H9 (cell line): ENCODE measurements at regions not wholly inside any gene's neighbourhood (a gene's known extent, or its start where the extent isn't known, plus 50 kb on each side); places are given as distances from the start of the nearest gene placed in this dataset.

Experiments
- DNase-seq: peaks from one replicate; pipeline ENCODE4 v3.0.0-alpha.2; 2017
- H2AFZ ChIP-seq: one replicate; pipeline ENCODE4 v1.6.1; 2013; ENCODE audit warnings: mild to moderate bottlenecking, low read length, control low read depth, moderate library complexity
- H2AK5ac ChIP-seq: 2 replicates; pipeline ENCODE4 v1.6.1; 2013; ENCODE audit warnings: low read length, control low read depth, mixed read lengths; ENCODE audit not compliant: insufficient read length
- H2BK120ac ChIP-seq: one replicate; pipeline ENCODE4 v1.6.1; 2013; ENCODE audit warnings: low read depth, mild to moderate bottlenecking, low read length, control low read depth, inconsistent platforms; ENCODE audit not compliant: poor library complexity, severe bottlenecking
- H2BK12ac ChIP-seq: 2 replicates; pipeline ENCODE4 v1.6.1; 2013; ENCODE audit warnings: low read length, control low read depth, mixed read lengths, low read depth; ENCODE audit not compliant: insufficient read length
- H2BK15ac ChIP-seq: 2 replicates; pipeline ENCODE4 v1.6.1; 2013; ENCODE audit warnings: low read depth, low read length, control low read depth
- H2BK20ac ChIP-seq: one replicate; pipeline ENCODE4 v1.6.1; 2013; ENCODE audit warnings: low read depth, mild to moderate bottlenecking, low read length, control low read depth, inconsistent platforms; ENCODE audit not compliant: poor library complexity, severe bottlenecking
- H2BK5ac ChIP-seq: 2 replicates; pipeline ENCODE4 v1.6.1; 2013; ENCODE audit warnings: low read length, control low read depth, mixed read lengths; ENCODE audit not compliant: insufficient read length
- H3K14ac ChIP-seq: 2 replicates; pipeline ENCODE4 v1.6.1; 2013; ENCODE audit warnings: low read length, control low read depth; ENCODE audit not compliant: insufficient read depth
- H3K18ac ChIP-seq: 2 replicates; pipeline ENCODE4 v1.6.1; 2013; ENCODE audit warnings: low read depth, mild to moderate bottlenecking, mixed read lengths, low read length, control low read depth; ENCODE audit not compliant: insufficient read length
- H3K23ac ChIP-seq: 2 replicates; pipeline ENCODE4 v1.6.1; 2013; ENCODE audit warnings: low read length, control low read depth, mixed read lengths, low read depth; ENCODE audit not compliant: insufficient read length
- H3K23me2 ChIP-seq: 2 replicates; pipeline ENCODE4 v1.6.1; 2013; ENCODE audit warnings: low read depth, mild to moderate bottlenecking, mixed read lengths, low read length, control low read depth; ENCODE audit not compliant: insufficient read length, poor library complexity, severe bottlenecking
- H3K27ac ChIP-seq: 2 replicates; pipeline ENCODE4 v1.5.1; 2013; ENCODE audit warnings: low read length, control low read depth, mixed read lengths, low read depth; ENCODE audit not compliant: insufficient read length
- H3K27me3 ChIP-seq: 2 replicates; pipeline ENCODE4 v1.6.1; 2013; ENCODE audit warnings: low read length, control low read depth, inconsistent platforms; ENCODE audit not compliant: insufficient read depth
- H3K4ac ChIP-seq: 2 replicates; pipeline ENCODE4 v1.6.1; 2013; ENCODE audit warnings: low read depth, mild to moderate bottlenecking, control low read depth, inconsistent platforms, low read length, moderate library complexity
- H3K4me1 ChIP-seq: 2 replicates; pipeline ENCODE4 v1.6.1; 2013; ENCODE audit warnings: low read length, control low read depth, inconsistent platforms; ENCODE audit not compliant: insufficient read depth
- H3K4me2 ChIP-seq: 2 replicates; pipeline ENCODE4 v1.6.1; 2013; ENCODE audit warnings: low read length, control low read depth, mixed read lengths; ENCODE audit not compliant: insufficient read length, insufficient read depth
- H3K56ac ChIP-seq: 2 replicates; pipeline ENCODE4 v1.6.1; 2013; ENCODE audit warnings: low read depth, mild to moderate bottlenecking, mixed read lengths, low read length, control low read depth; ENCODE audit not compliant: insufficient read length
- H3K79me1 ChIP-seq: 2 replicates; pipeline ENCODE4 v1.6.1; 2013; ENCODE audit warnings: low read depth, mild to moderate bottlenecking, moderate library complexity, low read length, control low read depth, inconsistent platforms; ENCODE audit not compliant: insufficient read depth, poor library complexity, severe bottlenecking
- H3K79me2 ChIP-seq: 2 replicates; pipeline ENCODE4 v1.6.1; 2013; ENCODE audit warnings: low read length, control low read depth, inconsistent platforms; ENCODE audit not compliant: insufficient read depth
- H3K9ac ChIP-seq: 2 replicates; pipeline ENCODE4 v1.6.1; 2013; ENCODE audit warnings: low read length, control low read depth, mixed read lengths; ENCODE audit not compliant: insufficient read length; ENCODE audit errors: extremely low read depth
- H3K9me3 ChIP-seq: one replicate; pipeline ENCODE4 v1.6.1; 2013; ENCODE audit warnings: low read depth, low read length, inconsistent platforms; ENCODE audit not compliant: control insufficient read depth
- H3T11ph ChIP-seq: one replicate; pipeline ENCODE4 v1.6.1; 2013; ENCODE audit warnings: mild to moderate bottlenecking, low read length, control low read depth, inconsistent platforms
- H4K20me1 ChIP-seq: one replicate; pipeline ENCODE4 v1.6.1; 2013; ENCODE audit not compliant: control insufficient read depth, insufficient read length, insufficient read depth
- H4K5ac ChIP-seq: 2 replicates; pipeline ENCODE4 v1.6.1; 2013; ENCODE audit warnings: low read depth, mild to moderate bottlenecking, mixed read lengths, low read length, control low read depth; ENCODE audit not compliant: insufficient read length
- H4K8ac ChIP-seq: replicated peaks from 2 replicates; pipeline ENCODE4 v1.6.1; 2013; ENCODE audit warnings: low read length, control low read depth, mixed read lengths, low read depth; ENCODE audit not compliant: insufficient read length
- H4K91ac ChIP-seq: 2 replicates; pipeline ENCODE4 v1.6.1; 2013; ENCODE audit warnings: low read depth, mild to moderate bottlenecking, moderate library complexity, mixed read lengths, low read length, control low read depth; ENCODE audit not compliant: insufficient read length
- H3K27ac Mint-ChIP-seq, 3 experiments: 2 replicates in 2 of 3; 3 replicates in 1 of 3; pipeline ENCODE4 v1.8.0; 2020 to 2021; ENCODE audit warnings: mixed read lengths in 3 of 3, mild to moderate bottlenecking in 1 of 3, moderate library complexity in 1 of 3
- H3K27me3 Mint-ChIP-seq: 2 replicates; pipeline ENCODE4 v1.8.0; 2021; ENCODE audit warnings: low read depth, mild to moderate bottlenecking, moderate library complexity, mixed read lengths
- H3K36me3 Mint-ChIP-seq, 3 experiments: 2 replicates in 2 of 3; 3 replicates in 1 of 3; pipeline ENCODE4 v1.8.0; 2020 to 2021; ENCODE audit warnings: low read depth in 3 of 3, mixed read lengths in 3 of 3; ENCODE audit not compliant: insufficient read depth in 1 of 3
- H3K4me1 Mint-ChIP-seq, 2 experiments: 2 replicates each; pipeline ENCODE4 v1.8.0; 2020; ENCODE audit warnings: mixed read lengths in 2 of 2
- H3K4me3 Mint-ChIP-seq, 2 experiments: 2 replicates in 1 of 2; 3 replicates in 1 of 2; pipeline ENCODE4 v1.8.0; 2020 to 2021; ENCODE audit warnings: mild to moderate bottlenecking in 2 of 2, mixed read lengths in 2 of 2, moderate library complexity in 1 of 2
- H3K9me3 Mint-ChIP-seq, 2 experiments: 2 replicates in 1 of 2; 3 replicates in 1 of 2; pipeline ENCODE4 v1.8.0; 2020; ENCODE audit warnings: mild to moderate bottlenecking in 2 of 2, mixed read lengths in 2 of 2, moderate library complexity in 1 of 2
- TF ChIP-seq, protein P1 (sequence below): fragments of 200-600 bp; sonication (generic); conservative IDR thresholded peaks from 3 replicates; pipeline ENCODE4 v1.8.0; 2021; ENCODE audit warnings: antibody characterized with exemption, mild to moderate bottlenecking

DNA sequence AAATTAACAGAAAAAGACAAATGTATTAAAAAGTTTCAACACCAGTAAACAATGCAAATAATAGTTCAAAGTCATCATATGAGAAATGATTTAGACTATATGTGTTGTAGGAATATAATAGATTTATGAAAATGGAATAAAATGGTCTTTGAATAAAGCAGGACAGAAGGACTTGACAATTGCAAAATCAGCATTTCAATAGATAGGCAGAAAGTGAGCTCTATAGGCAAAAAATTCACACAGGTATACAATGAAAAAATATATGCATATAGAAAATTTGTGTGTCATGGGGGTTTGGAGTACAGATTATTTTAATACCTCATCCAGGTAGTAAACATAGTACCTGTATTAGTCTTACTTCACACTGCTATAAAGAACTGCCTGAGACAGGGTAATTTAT, 571.1 kb upstream of the EYS start:
- H3K9me3 Mint-ChIP-seq = peaks cover 0 to 3% of the 10 kb centered on the region in 2 experiments; a peak in 2 of 5 replicates
- Histone ChIP-seq H2BK12ac (no peak overlapping the region), H4K5ac (no peak overlapping the region), H3T11ph (no peak overlapping the region), H3K9me3 (no peaks in the 10 kb centered on the region), H3K14ac (no peak overlapping the region), H3K18ac (no peak overlapping the region), H3K9ac (no peak overlapping the region), H2BK5ac (no peak overlapping the region), H2AK5ac (no peak overlapping the region), H3K23ac (no peak overlapping the region), H2AFZ (no peak overlapping the region), H2BK15ac (no peak overlapping the region), H3K4ac (no peak overlapping the region), H4K20me1 (no peaks in the 10 kb centered on the region), H3K23me2 (no peaks in the 10 kb centered on the region), H2BK120ac (no peak overlapping the region), H3K4me2 (no peak overlapping the region), H3K27me3 (no peaks in the 10 kb centered on the region), H3K4me1 (no peaks in the 10 kb centered on the region), H4K91ac (no peak overlapping the region), H2BK20ac (no peak overlapping the region), H4K8ac (no peak overlapping the region), H3K79me1 (no peaks in the 10 kb centered on the region), H3K56ac (no peak overlapping the region), H3K27ac (no peak overlapping the region), H3K79me2 (no peaks in the 10 kb centered on the region)
- peaks cover 3 to 7% of the 10 kb centered on the region in 2 experiments; a peak in 2 of 4 replicates for H3K4me1 Mint-ChIP-seq
- no peak overlapping the region for H3K27ac Mint-ChIP-seq
- DNase-seq = no peak
- H3K4me3 Mint-ChIP-seq = no peak overlapping the region
- peaks cover 0 to 4% (median 4%) of the 10 kb centered on the region in 3 experiments; a peak in 2 of 7 replicates for H3K36me3 Mint-ChIP-seq
- H3K27me3 Mint-ChIP-seq = no peaks in the 10 kb centered on the region
- TF ChIP-seq, protein P1, sequence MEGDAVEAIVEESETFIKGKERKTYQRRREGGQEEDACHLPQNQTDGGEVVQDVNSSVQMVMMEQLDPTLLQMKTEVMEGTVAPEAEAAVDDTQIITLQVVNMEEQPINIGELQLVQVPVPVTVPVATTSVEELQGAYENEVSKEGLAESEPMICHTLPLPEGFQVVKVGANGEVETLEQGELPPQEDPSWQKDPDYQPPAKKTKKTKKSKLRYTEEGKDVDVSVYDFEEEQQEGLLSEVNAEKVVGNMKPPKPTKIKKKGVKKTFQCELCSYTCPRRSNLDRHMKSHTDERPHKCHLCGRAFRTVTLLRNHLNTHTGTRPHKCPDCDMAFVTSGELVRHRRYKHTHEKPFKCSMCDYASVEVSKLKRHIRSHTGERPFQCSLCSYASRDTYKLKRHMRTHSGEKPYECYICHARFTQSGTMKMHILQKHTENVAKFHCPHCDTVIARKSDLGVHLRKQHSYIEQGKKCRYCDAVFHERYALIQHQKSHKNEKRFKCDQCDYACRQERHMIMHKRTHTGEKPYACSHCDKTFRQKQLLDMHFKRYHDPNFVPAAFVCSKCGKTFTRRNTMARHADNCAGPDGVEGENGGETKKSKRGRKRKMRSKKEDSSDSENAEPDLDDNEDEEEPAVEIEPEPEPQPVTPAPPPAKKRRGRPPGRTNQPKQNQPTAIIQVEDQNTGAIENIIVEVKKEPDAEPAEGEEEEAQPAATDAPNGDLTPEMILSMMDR = no peak
